K562 (cell line): ENCODE measurements at regions not wholly inside any gene's neighbourhood (a gene's known extent, or its start where the extent isn't known, plus 50 kb on each side); places are given as distances from the start of the nearest gene placed in this dataset.

ENCODE experiments used
- ATAC-seq: fragments of 200-7000 bp; cut with Tn5 transposase; 3 replicates; pipeline ENCODE4 v1.9.1; 2020; ENCODE audit warnings: moderate library complexity
- BruUV-seq: library from RNA; stranded (reverse); fragments of 400-500 nt; replicated peaks from 2 replicates; lab custom pipeline; 2021; lab: Mats Ljungman, UMichigan
- CTCF ChIA-PET: fragments of 300-600 bp; formaldehyde crosslinking; extraction: SDS; loops from one replicate; lab custom pipeline; 2021; ENCODE audit warnings: low intra/inter-chr PET ratio; lab: Yijun Ruan, JAX
- POLR2A ChIA-PET: fragments of 300-600, 350-650 bp; sonication (Branson Sonifier 250); formaldehyde crosslinking; extraction: SDS; loops from one replicate; lab custom pipeline; 2021; ENCODE audit warnings: antibody characterized with exemption, inconsistent platforms; lab: Yijun Ruan, JAX
- DNase-seq, 4 experiments: peaks; one replicate each; pipeline versions ENCODE4 v3.0.0 to v3.0.0-alpha.2; 2011 to 2018; ENCODE audit warnings: low spot score in 3 of 4, mixed read lengths in 3 of 4; ENCODE audit errors: extremely low read depth in 1 of 4
- FAIRE-seq: peaks from 2 replicates; lab custom pipeline; 2011; peaks lifted over from hg19 to GRCh38; lab: Jason Lieb, UNC
- H2AFZ ChIP-seq: 2 replicates; pipeline ENCODE4 v1.6.0; 2011; ENCODE audit warnings: low read depth, low read length, control low read depth, inconsistent platforms
- H3K27ac ChIP-seq: fragments of 200-600 bp; 3 replicates; pipeline ENCODE4 v1.8.0; 2011; ENCODE audit warnings: low read depth, mild to moderate bottlenecking, control low read depth, inconsistent platforms, low read length, moderate library complexity, mixed read lengths; ENCODE audit errors: extremely low read depth
- H3K27me3 ChIP-seq, 2 experiments: fragments of 300-600 bp in 1 of 2; 2 replicates in 1 of 2; 3 replicates in 1 of 2; pipeline versions ENCODE4 v1.6.0 to v1.8.0; 2011; ENCODE audit warnings: inconsistent platforms in 2 of 2, low read length in 2 of 2, mild to moderate bottlenecking in 1 of 2, mixed read lengths in 1 of 2, moderate library complexity in 1 of 2; ENCODE audit not compliant: control insufficient read depth in 2 of 2, insufficient read depth in 2 of 2
- H3K36me3 ChIP-seq: fragments of 300-600 bp; 3 replicates; pipeline ENCODE4 v1.8.0; 2011; ENCODE audit warnings: mild to moderate bottlenecking, low read length, inconsistent platforms; ENCODE audit not compliant: control insufficient read depth, insufficient read depth
- H3K4me1 ChIP-seq, 2 experiments: fragments of 200-600 bp in 1 of 2; replicated peaks in 1 of 2; 2 replicates in 1 of 2; 3 replicates in 1 of 2; pipeline versions ENCODE4 v1.5.1 to v1.8.0; 2011; ENCODE audit warnings: inconsistent platforms in 2 of 2, low read length in 2 of 2, mild to moderate bottlenecking in 1 of 2, mixed read lengths in 1 of 2, moderate library complexity in 1 of 2; ENCODE audit not compliant: control insufficient read depth in 2 of 2, insufficient read depth in 2 of 2
- H3K4me2 ChIP-seq: 2 replicates; pipeline ENCODE4 v1.6.1; 2011; ENCODE audit warnings: low read length, control low read depth, inconsistent platforms, mixed read lengths; ENCODE audit not compliant: insufficient read depth
- H3K4me3 ChIP-seq: fragments of 200-600 bp; sonication (generic), shearing (Covaris generic); 2 replicates; pipeline ENCODE4 v1.5.1; 2016; ENCODE audit warnings: control low read depth, inconsistent platforms
- H3K79me2 ChIP-seq: fragments of 200-600 bp; 3 replicates; pipeline ENCODE4 v1.8.0; 2011; ENCODE audit warnings: low read length, inconsistent platforms; ENCODE audit not compliant: control insufficient read depth, insufficient read depth
- H3K9ac ChIP-seq, 2 experiments: 2 replicates each; pipeline versions ENCODE4 v1.6.0 to v1.6.1; 2011; ENCODE audit warnings: low read depth in 2 of 2, low read length in 2 of 2, control low read depth in 1 of 2, inconsistent platforms in 1 of 2, mild to moderate bottlenecking in 1 of 2, mixed read lengths in 1 of 2; ENCODE audit not compliant: insufficient read depth in 1 of 2
- H3K9me1 ChIP-seq: one replicate; pipeline ENCODE4 v1.6.0; 2011; ENCODE audit warnings: inconsistent platforms, mild to moderate bottlenecking, low read length, moderate library complexity; ENCODE audit not compliant: control insufficient read depth, insufficient read depth
- H3K9me3 ChIP-seq: replicated peaks from 2 replicates; pipeline ENCODE4 v1.5.1; 2011; ENCODE audit warnings: low read depth, low read length, inconsistent platforms; ENCODE audit not compliant: control insufficient read depth, insufficient read depth
- H4K20me1 ChIP-seq: replicated peaks from 2 replicates; pipeline ENCODE4 v1.6.1; 2011; ENCODE audit warnings: low read length, inconsistent platforms, mixed read lengths; ENCODE audit not compliant: control insufficient read depth, insufficient read depth
- CBX3 ChIP-seq, 2 experiments: IDR thresholded peaks; 1 replicate in 1 of 2; 2 replicates in 1 of 2; pipeline ENCODE4 v1.6.1; 2012; ENCODE audit warnings: inconsistent platforms in 2 of 2, low read length in 2 of 2, borderline replicate concordance in 1 of 2, control low read depth in 1 of 2
- NFXL1 ChIP-seq: fragments of 450-650 bp; formaldehyde crosslinking; IDR thresholded peaks from 2 replicates; pipeline ENCODE4 v1.4.0; 2021; ENCODE audit warnings: mild to moderate bottlenecking
- SIN3A ChIP-seq, 2 experiments: fragments of 150-350 bp in 1 of 2; IDR thresholded peaks; 2 replicates each; pipeline ENCODE4 v1.6.1; 2011 to 2016; ENCODE audit warnings: borderline replicate concordance in 2 of 2, low read depth in 2 of 2, low read length in 2 of 2, mild to moderate bottlenecking in 2 of 2, moderate library complexity in 2 of 2; ENCODE audit not compliant: control insufficient read depth in 1 of 2
- SUPT5H ChIP-seq: fragments of 450-650 bp; IDR thresholded peaks from 2 replicates; pipeline ENCODE4 v1.6.1; 2016
- ZC3H8 ChIP-seq: fragments of 450-650 bp; IDR thresholded peaks from 2 replicates; pipeline ENCODE4 v1.6.1; 2017
- ZMIZ1 ChIP-seq, 2 experiments: fragments of 150-350 bp in 1 of 2; IDR thresholded peaks; 2 replicates each; pipeline ENCODE4 v1.6.1; 2012 to 2016; ENCODE audit warnings: low read depth in 2 of 2, low read length in 2 of 2, mild to moderate bottlenecking in 1 of 2, moderate library complexity in 1 of 2
- ZNF140 ChIP-seq: fragments of 250-450 bp; sonication (Bioruptor Pico); IDR thresholded peaks from 2 replicates; pipeline ENCODE4 v1.8.0; 2021; ENCODE audit warnings: moderate library complexity, mild to moderate bottlenecking, inconsistent platforms
- ZNF41 ChIP-seq: fragments of 250-450 bp; sonication (Bioruptor Pico); conservative IDR thresholded peaks from 2 replicates; pipeline ENCODE4 v1.4.0; 2020; ENCODE audit warnings: mild to moderate bottlenecking
- ZNF518B ChIP-seq: fragments of 250-450 bp; sonication (Bioruptor Pico); IDR thresholded peaks from 2 replicates; pipeline ENCODE4 v1.5.0; 2021; ENCODE audit warnings: mild to moderate bottlenecking, moderate library complexity
- WGBS: fragments of 100-300 bp; shearing (Covaris generic); methylation state at CpG from one replicate; pipeline ENCODE4 v1.1.6; 2016; ENCODE audit warnings: low coverage, mixed read lengths; ENCODE audit not compliant: insufficient coverage; ENCODE audit errors: missing lambda C conversion rate; 5-methylcytosine and 5-hydroxymethylcytosine counted together
- in situ Hi-C: fragments of 300-500 bp; cut with MboI; formaldehyde crosslinking; loops from 4 replicates; pipeline ENCODE4 v1.15.0; 2018; ENCODE audit warnings: inconsistent platforms, mixed read lengths
- intact Hi-C: fragments of 100-400 bp; cut with micrococcal nuclease; formaldehyde crosslinking; loops from 2 replicates; pipeline ENCODE4 v1.14.2; 2022

- H3K79me2 ChIP-seq: no peaks in the 10 kb centered on the region
- in situ Hi-C loops: no loop called here
- BruUV-seq: no TSS peak
- DNase-seq (no peak), ATAC-seq (no peak), FAIRE-seq (no peak)
- H3K4me3 ChIP-seq: no peak overlapping the region
- no peaks in the 10 kb centered on the region for H3K9me3 ChIP-seq
- no peaks in the 10 kb centered on the region for H3K36me3 ChIP-seq
- no peak overlapping the region for H3K9ac ChIP-seq
- no peak overlapping the region for H3K27ac ChIP-seq
- WGBS: 8% methylated on average over 1 of the region's 1 CpG
- no peaks in the 10 kb centered on the region for H4K20me1 ChIP-seq
- no peaks in the 10 kb centered on the region for H3K27me3 ChIP-seq
- no peak overlapping the region for H2AFZ ChIP-seq
- intact Hi-C loops: no loop called here
- TF ChIP-seq ZMIZ1 (IDR thresholded peaks at IDR 0.05; ENCODE audit: low read depth in 2 of 2, low read length in 2 of 2): no peak
- no peak for TF ChIP-seq ZNF140
- TF ChIP-seq ZNF41 (CRISPR knock-in tag): no peak
- TF ChIP-seq ZC3H8: no peak
- TF ChIP-seq NFXL1 (CRISPR knock-in tag): no peak
- TF ChIP-seq ZNF518B (CRISPR knock-in tag): no peak
- TF ChIP-seq SIN3A (IDR thresholded peaks at IDR 0.05; ENCODE audit: borderline replicate concordance in 2 of 2, control insufficient read depth in 1 of 2, low read depth in 2 of 2, low read length in 2 of 2): no peak
- no peak for TF ChIP-seq SUPT5H
- TF ChIP-seq CBX3 (IDR thresholded peaks at IDR 0.05; ENCODE audit: borderline replicate concordance in 1 of 2, low read length in 2 of 2): no peak
- H3K4me2 ChIP-seq: no peak overlapping the region
- no peaks in the 10 kb centered on the region for H3K9me1 ChIP-seq
- H3K4me1 ChIP-seq: no peaks in the 10 kb centered on the region
- POLR2A ChIA-PET: no interaction called here
- CTCF ChIA-PET: no interaction called here
Observed at GRCh38 chrX:115366535-115366934, 77.0 kb downstream of the LUZP4 start.
